Omental fat pad (tissue), 3 donors: ENCODE measurements at regions not wholly inside any gene's neighbourhood (a gene's known extent, or its start where the extent isn't known, plus 50 kb on each side); places are given as distances from the start of the nearest gene placed in this dataset.
A peak's percentile ranks its signal among the peaks of the same experiment; 100 is the strongest.

Experiments used
- ATAC-seq: fragments of 150-250 bp; one replicate; pipeline ENCODE4 v1.9.1; 2016; ENCODE audit warnings: mild to moderate bottlenecking, moderate library complexity; ENCODE audit not compliant: low FRiP score
- DNase-seq: peaks from one replicate; pipeline ENCODE4 v3.0.0-alpha.2; 2019; ENCODE audit warnings: low spot score
- CTCF ChIP-seq, 3 donors: fragments of 450-650 bp; IDR thresholded peaks; one replicate each; pipeline ENCODE4 v1.5.1; 2016 to 2017; ENCODE audit warnings: antibody characterized with exemption in 3 of 3, mild to moderate bottlenecking in 3 of 3, moderate library complexity in 2 of 3

GRCh38 chr2:238627899-238628298 lies 201.2 kb downstream of the ASB1 start:
- TF ChIP-seq CTCF (IDR thresholded peaks at IDR 0.05): no peak
- ATAC-seq (no peak), DNase-seq (no peak)

- ATAC-seq: peak; percentile 12
- no peak for TF ChIP-seq CTCF (IDR thresholded peaks at IDR 0.05)
- DNase-seq: no peak
Measured at GRCh38 chr2:238629064-238629463, 202.3 kb downstream of the ASB1 start.

GRCh38 chr2:238631491-238632180 lies 204.9 kb downstream of the ASB1 start:
- DNase-seq: no peak
- TF ChIP-seq CTCF (IDR thresholded peaks at IDR 0.05): no peak
- ATAC-seq: no peak

GRCh38 chr2:238632181-238633060 lies 205.7 kb downstream of the ASB1 start:
- TF ChIP-seq CTCF (IDR thresholded peaks at IDR 0.05): no peak
- ATAC-seq (no peak), DNase-seq (no peak)

- no peak for ATAC-seq
- no peak for TF ChIP-seq CTCF (IDR thresholded peaks at IDR 0.05)
- DNase-seq: no peak
Measured at GRCh38 chr2:238633426-238634328, 206.9 kb downstream of the ASB1 start.

- DNase-seq: no peak
- no peak for TF ChIP-seq CTCF (IDR thresholded peaks at IDR 0.05)
- ATAC-seq: no peak
Measured at GRCh38 chr2:238634701-238635357, 208.1 kb downstream of the ASB1 start.
